Hematopoietic multipotent progenitor cell treated with erythropoietin and hydrocortisone succinate and interleukin-3 and kit ligand, for 4 days (in vitro differentiated cells): ENCODE measurements at regions not wholly inside any gene's neighbourhood (a gene's known extent, or its start where the extent isn't known, plus 50 kb on each side); places are given as distances from the start of the nearest gene placed in this dataset.

Experiments used
- DNase-seq: peaks from one replicate; pipeline ENCODE4 v3.0.0-alpha.2; 2015

- no peak for DNase-seq
Observed at GRCh38 chr20:21936720-21937380, 231.4 kb downstream of the PAX1 start.

- DNase-seq, result no peak
Observed at GRCh38 chr20:21936261-21936660, 230.8 kb downstream of the PAX1 start.

GRCh38 chr20:21933526-21933925 is 228.1 kb downstream of the PAX1 start:
- DNase-seq, result no peak

- no peak for DNase-seq
Observed at GRCh38 chr20:21921251-21921650, 215.8 kb downstream of the PAX1 start.

GRCh38 chr20:21920211-21920610 is 214.7 kb downstream of the PAX1 start:
- no peak for DNase-seq

GRCh38 chr20:21918398-21918797 is 212.9 kb downstream of the PAX1 start:
- no peak for DNase-seq

DNA sequence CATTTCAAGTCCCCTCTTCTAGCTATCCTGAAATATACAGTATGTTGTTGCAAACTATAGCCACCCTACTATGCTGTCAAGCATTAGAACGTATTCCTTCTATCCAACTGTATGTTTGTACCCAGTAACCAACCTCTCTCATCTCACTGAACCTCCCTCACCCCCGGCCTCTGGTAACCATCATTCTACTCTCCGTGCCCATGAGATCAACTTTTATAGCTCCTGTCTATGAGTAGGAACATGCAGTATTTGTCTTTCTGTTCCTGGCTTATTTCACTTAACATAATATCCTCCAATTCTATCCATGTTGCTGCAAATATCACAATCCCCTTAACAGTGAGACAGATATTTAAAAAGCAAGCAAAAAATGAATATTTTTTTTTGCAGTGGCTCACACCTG is 196.9 kb downstream of the PAX1 start:
- no peak for DNase-seq

GRCh38 chr20:21901470-21902275 is 196.2 kb downstream of the PAX1 start:
- DNase-seq, result no peak

GRCh38 chr20:21900431-21900830 is 195.0 kb downstream of the PAX1 start:
- DNase-seq, result no peak

- DNase-seq, result no peak
Observed at GRCh38 chr20:21874921-21875320, 169.5 kb downstream of the PAX1 start.

GRCh38 chr20:21874127-21874526 is 168.7 kb downstream of the PAX1 start:
- no peak for DNase-seq

DNA sequence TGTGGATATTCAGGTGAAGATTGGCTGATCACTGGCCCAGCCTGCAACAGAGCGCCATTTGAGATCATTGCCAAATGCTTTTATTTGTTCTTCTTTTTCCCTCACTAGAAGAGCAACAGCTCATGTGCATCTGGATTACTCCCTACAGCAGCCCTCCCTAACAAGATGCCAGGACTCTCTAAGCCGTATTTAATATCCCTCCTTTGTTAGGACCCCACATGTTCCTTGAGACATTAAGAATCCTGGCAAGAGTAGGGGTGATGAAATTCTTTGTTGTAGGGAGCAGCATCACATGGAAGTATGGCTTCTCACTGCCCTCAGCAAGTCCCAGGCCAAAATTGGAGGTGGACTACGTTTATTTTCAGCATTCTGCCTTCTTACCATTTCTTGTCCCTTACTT is 167.8 kb downstream of the PAX1 start:
- DNase-seq, result no peak

DNA sequence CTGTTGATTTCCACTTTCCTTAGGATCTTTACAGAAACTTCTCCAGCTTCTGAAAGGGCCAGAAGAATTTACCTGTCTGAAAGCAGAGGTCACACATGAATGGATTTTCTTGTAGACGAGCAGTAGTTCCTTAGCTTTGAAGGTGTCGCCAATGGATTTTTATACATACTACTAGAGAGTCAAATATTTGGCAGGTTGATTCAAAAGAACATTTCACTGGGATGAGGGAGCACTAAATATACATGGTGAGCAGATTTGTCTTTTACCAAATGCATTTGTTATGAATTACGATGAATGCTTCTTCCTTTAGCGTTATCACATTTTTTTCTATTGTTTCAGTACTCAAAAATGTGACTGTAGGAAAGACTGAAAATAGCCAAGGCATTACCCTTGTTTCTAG is 162.3 kb downstream of the PAX1 start:
- no peak for DNase-seq

- DNase-seq, result no peak
Observed at GRCh38 chr20:21867353-21867752, 161.9 kb downstream of the PAX1 start.

DNA sequence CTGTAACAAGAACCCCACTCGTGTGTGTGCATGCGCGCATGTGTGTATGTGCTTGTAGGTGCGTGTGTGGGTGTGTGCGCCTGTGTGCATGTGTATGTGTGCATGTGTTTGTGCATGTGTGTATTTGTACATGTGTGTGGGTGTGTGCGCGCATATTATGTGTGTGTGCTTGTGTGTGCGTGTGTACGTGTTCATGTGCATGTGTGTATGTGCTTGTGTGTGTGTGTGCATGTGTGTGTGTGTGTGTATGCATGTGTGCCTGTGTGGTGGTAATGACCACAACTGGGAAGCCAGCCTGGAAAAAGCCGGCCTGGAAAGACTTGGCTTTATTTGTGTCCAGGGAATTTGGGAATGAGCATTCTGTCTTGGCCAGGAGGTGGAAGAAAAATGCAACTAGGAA is 157.5 kb downstream of the PAX1 start:
- DNase-seq, result no peak

DNA sequence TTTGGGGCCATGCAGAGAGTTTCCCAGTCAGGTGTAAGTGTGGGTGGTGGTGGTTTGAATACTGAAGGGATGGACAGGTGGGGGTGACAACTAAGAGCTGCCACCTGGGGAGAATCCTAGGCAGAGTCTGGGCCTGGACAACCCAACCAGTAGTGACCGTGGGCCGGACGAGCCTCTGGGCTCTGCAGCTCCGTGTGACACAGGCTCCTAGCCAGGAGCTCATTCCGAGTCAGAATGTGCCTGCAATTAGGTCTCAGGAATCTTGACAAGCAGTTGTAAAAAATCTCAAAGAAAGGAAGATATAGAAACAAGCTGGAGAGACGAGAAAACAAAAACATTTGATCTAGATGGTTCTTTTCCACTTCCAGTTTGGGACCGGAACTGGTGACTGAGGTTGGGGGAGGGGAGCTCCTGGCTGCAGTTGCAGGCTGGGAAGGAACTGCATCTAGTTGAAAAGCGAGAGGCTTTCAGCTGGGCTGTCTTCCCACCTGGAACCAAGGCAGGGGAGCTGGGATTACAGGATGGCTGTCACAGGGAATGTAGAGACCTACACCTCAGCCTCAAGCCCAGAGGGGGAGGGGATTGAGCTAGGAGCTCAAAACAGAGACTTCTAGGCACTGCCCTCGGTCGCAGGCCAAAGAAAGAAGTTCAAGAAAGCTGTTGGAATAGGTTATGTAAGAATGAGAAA is 156.9 kb downstream of the PAX1 start:
- no peak for DNase-seq

- no peak for DNase-seq
Observed at GRCh38 chr20:21840991-21841390, 135.5 kb downstream of the PAX1 start.

- DNase-seq, result no peak
Observed at GRCh38 chr20:21839982-21840381, 134.5 kb downstream of the PAX1 start.

DNA sequence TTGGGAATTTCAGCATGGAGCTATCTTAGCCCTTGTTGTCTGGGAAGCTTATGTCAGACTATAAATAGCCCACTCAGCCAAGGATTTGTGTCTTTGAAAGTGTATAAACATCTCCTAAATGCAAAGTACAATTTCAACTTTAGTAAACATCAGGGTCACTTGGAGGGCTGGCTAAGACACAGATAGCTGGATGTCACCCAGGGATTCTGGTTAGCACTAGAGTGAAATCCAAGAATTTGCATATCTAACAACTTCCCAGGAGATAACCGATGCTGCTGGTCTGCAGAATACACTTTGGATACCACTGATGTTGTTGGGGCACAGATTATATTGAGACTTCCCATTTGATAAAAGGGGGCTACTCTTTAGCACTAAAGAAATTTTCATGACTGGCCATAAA is 130.9 kb downstream of the PAX1 start:
- DNase-seq, result no peak

- DNase-seq, result no peak
Observed at GRCh38 chr20:21835042-21835441, 129.6 kb downstream of the PAX1 start.

GRCh38 chr20:21832442-21833385 is 127.2 kb downstream of the PAX1 start:
- DNase-seq, result no peak

DNA sequence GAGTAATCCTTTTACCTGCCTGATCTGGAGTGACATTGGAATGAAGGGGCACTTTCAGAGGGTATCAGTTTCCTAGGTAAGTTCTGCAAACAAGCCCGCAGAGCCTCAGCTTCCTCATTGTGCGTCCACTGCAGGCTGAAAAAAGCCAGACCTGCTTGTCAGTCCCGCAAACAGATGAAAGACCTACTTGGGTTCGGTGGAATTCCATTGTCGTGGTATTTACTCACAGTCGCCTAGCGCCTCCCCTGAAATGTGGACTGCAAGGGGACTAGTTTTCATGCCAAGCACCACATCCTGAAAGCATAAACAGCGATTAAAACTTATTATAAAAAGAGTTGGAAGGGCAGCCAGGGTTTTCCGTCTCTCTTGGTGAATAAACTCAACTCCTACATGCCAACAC is 121.5 kb downstream of the PAX1 start:
- no peak for DNase-seq

DNA sequence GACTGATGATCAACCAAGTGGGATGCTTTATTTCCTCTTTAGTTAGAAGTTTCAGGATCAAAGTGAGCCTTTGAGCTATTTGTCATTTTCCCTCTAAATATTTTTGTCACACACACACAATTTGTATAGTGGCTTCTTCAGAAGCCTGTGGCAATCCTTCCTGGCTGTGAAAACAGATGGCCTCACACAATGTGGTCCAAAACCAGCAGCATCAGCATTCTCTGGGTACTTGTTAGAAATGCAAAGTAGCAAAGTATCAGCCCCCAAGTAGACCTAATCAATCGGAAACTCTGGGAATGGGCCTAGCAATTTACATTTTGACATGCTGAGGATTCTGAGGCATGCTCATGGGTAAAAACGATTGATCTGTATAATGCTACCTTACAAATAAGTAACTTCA is 115.9 kb downstream of the PAX1 start:
- DNase-seq, result no peak
